ENCODE measurements at regions not wholly inside any gene's neighbourhood (a gene's known extent, or its start where the extent isn't known, plus 50 kb on each side); places are given as distances from the start of the nearest gene placed in this dataset.

GRCh38 chr5:75952963-75953362 lies 130.2 kb upstream of the SV2C start (continued):
- TF ChIP-seq, protein P1, sequence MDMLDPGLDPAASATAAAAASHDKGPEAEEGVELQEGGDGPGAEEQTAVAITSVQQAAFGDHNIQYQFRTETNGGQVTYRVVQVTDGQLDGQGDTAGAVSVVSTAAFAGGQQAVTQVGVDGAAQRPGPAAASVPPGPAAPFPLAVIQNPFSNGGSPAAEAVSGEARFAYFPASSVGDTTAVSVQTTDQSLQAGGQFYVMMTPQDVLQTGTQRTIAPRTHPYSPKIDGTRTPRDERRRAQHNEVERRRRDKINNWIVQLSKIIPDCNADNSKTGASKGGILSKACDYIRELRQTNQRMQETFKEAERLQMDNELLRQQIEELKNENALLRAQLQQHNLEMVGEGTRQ (IDR thresholded peaks at IDR 0.05; ENCODE audit: low read length), result no peak

All from H1 (cell line).